Common myeloid progenitor, CD34-positive (primary cell): ENCODE measurements at regions not wholly inside any gene's neighbourhood (a gene's known extent, or its start where the extent isn't known, plus 50 kb on each side); places are given as distances from the start of the nearest gene placed in this dataset.
A peak's percentile ranks its signal among the peaks of the same experiment; 100 is the strongest.

ENCODE experiments used
- CTCF ChIA-PET: fragments of 350-600 bp; sonication (Branson Sonifier 250); formaldehyde crosslinking; loops from one replicate; lab custom pipeline; 2021; ENCODE audit warnings: antibody characterized with exemption; lab: Charles Lee
- POLR2A ChIA-PET: fragments of 350-600 bp; sonication (Branson Sonifier 250); formaldehyde crosslinking; loops from one replicate; lab custom pipeline; 2021; ENCODE audit warnings: antibody characterized with exemption; lab: Charles Lee
- DNase-seq, 3 donors: peaks; one replicate each; pipeline versions ENCODE4 v3.0.0 to v3.0.0-alpha.2; 2013
- H3K27ac ChIP-seq, 2 experiments: 1 replicate in 1 of 2; 2 replicates in 1 of 2; pipeline ENCODE4 v1.7.0; 2013; ENCODE audit warnings: inconsistent platforms in 2 of 2, low read length in 2 of 2, mild to moderate bottlenecking in 2 of 2, low read depth in 1 of 2, moderate library complexity in 1 of 2; ENCODE audit not compliant: severe bottlenecking in 2 of 2, insufficient read depth in 1 of 2, poor library complexity in 1 of 2
- H3K27me3 ChIP-seq, 5 experiments: replicated peaks in 2 of 5; 1 replicate in 3 of 5; 2 replicates in 2 of 5; pipeline versions ENCODE4 v1.6.1 to v1.7.0; 2013; ENCODE audit warnings: low read length in 4 of 5, mild to moderate bottlenecking in 2 of 5, moderate library complexity in 2 of 5, inconsistent platforms in 1 of 5; ENCODE audit not compliant: insufficient read depth in 5 of 5, control insufficient read depth in 4 of 5
- H3K36me3 ChIP-seq, 4 experiments: 1 replicate in 2 of 4; 2 replicates in 2 of 4; pipeline versions ENCODE4 v1.6.1 to v1.7.0; 2013; ENCODE audit warnings: low read length in 3 of 4, control low read depth in 1 of 4, mild to moderate bottlenecking in 1 of 4; ENCODE audit not compliant: control insufficient read depth in 4 of 4, insufficient read depth in 4 of 4
- H3K4me1 ChIP-seq, 4 experiments: 1 replicate in 3 of 4; 2 replicates in 1 of 4; pipeline versions ENCODE4 v1.6.1 to v1.7.1; 2013; ENCODE audit warnings: low read length in 3 of 4, mild to moderate bottlenecking in 3 of 4, control low read depth in 1 of 4, inconsistent platforms in 1 of 4, moderate library complexity in 1 of 4; ENCODE audit not compliant: control insufficient read depth in 4 of 4, insufficient read depth in 4 of 4; ENCODE audit errors: control extremely low read depth in 1 of 4
- H3K4me3 ChIP-seq, 7 experiments: 1 replicate in 4 of 7; 2 replicates in 3 of 7; pipeline versions ENCODE4 v1.5.1 to v1.7.0; 2013; ENCODE audit warnings: mild to moderate bottlenecking in 7 of 7, low read length in 6 of 7, moderate library complexity in 6 of 7, inconsistent platforms in 2 of 7, low read depth in 2 of 7, control low read depth in 1 of 7; ENCODE audit not compliant: insufficient read depth in 4 of 7, control insufficient read depth in 1 of 7; ENCODE audit errors: extremely low read depth in 1 of 7
- H3K9me3 ChIP-seq, 5 experiments: 1 replicate in 4 of 5; 2 replicates in 1 of 5; pipeline versions ENCODE4 v1.6.1 to v1.7.1; 2013; ENCODE audit warnings: low read length in 4 of 5, mild to moderate bottlenecking in 2 of 5, inconsistent platforms in 1 of 5, low read depth in 1 of 5, moderate library complexity in 1 of 5; ENCODE audit not compliant: control insufficient read depth in 4 of 5, insufficient read depth in 2 of 5; ENCODE audit errors: control extremely low read depth in 1 of 5
- WGBS: methylation state at CpG from one replicate; pipeline ENCODE4 v1.1.5; 2013; ENCODE audit not compliant: insufficient coverage; 5-methylcytosine and 5-hydroxymethylcytosine counted together

DNA sequence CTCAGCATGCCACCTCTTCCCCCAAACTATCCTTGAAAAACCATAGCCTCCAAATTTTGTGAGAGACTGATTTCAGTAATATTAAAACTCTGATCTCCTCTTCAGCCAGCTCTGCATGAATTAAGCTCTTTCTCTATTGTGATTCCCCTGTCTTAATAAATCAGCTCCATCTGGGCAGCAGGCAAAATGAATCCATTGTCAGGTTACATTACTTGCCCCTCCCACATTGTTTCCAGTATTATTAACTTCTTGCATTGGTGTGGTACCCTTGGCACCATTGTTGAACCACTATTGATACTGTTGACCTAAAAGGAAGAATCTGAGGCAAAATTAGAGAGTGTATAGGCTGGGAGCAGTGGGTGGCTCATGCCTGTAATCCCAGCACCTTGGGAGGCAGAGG is 512.2 kb upstream of the VRK2 start:
- Histone ChIP-seq H3K27me3 (no peaks in the 10 kb centered on the region), H3K9me3 (no peaks in the 10 kb centered on the region)
- CTCF ChIA-PET = no interaction called here

GRCh38 chr2:57536535-57537231 is 509.9 kb upstream of the VRK2 start:
- whole genome bisulfite sequencing = no CpG with 5 or more reads among the region's 1 CpG
- CTCF ChIA-PET = no interaction called here
- H3K27me3 ChIP-seq = no peaks in the 10 kb centered on the region

More for the DNA sequence above, 512.2 kb upstream of the VRK2 start:
- H3K4me1 ChIP-seq = no peaks in the 10 kb centered on the region
- H3K27ac ChIP-seq = no peak overlapping the region
- no peak overlapping the region for H3K4me3 ChIP-seq
- no peak for DNase-seq
- POLR2A ChIA-PET = no interaction called here
- no peaks in the 10 kb centered on the region for H3K36me3 ChIP-seq

DNA sequence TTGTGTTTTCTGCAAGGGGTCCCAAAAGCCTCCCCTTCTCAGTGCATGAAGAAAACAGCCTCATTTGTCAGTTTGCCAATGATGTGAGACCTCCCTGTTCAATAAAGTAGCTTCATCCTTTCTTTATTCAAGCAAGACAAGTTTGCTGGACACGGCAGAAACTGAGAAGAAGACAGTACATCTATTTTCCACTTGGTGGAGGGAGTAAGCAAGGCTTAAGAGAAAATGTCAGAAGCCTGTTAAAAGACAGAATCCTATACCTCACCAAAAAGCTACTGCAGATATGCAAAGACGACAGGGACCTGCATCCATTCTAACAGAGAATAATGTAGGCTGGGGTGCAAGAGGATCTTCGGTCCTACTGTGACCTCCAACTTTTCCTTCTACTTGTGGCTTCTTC is 506.8 kb upstream of the VRK2 start:
- H3K4me1 ChIP-seq = no peaks in the 10 kb centered on the region
- H3K27me3 ChIP-seq = no peaks in the 10 kb centered on the region
- H3K36me3 ChIP-seq = no peaks in the 10 kb centered on the region
- no peak overlapping the region for H3K4me3 ChIP-seq
- H3K9me3 ChIP-seq = no peaks in the 10 kb centered on the region
- CTCF ChIA-PET = interaction anchor here (1.1 kb wide), 1 partner anchor 52 kb away, joined by 3 read pairs; no protein-coding TSS in a partner anchor
- POLR2A ChIA-PET = no interaction called here
- WGBS = 100% methylated on average over 2 of the region's 3 CpGs
- no peak overlapping the region for H3K27ac ChIP-seq
- DNase-seq = no peak

More at GRCh38 chr2:57536535-57537231, 509.9 kb upstream of the VRK2 start:
- H3K9me3 ChIP-seq = no peaks in the 10 kb centered on the region
- no peaks in the 10 kb centered on the region for H3K4me1 ChIP-seq
- H3K36me3 ChIP-seq = no peaks in the 10 kb centered on the region
- H3K27ac ChIP-seq = no peak overlapping the region
- POLR2A ChIA-PET = no interaction called here
- H3K4me3 ChIP-seq = no peak overlapping the region
- DNase-seq = no peak

DNA sequence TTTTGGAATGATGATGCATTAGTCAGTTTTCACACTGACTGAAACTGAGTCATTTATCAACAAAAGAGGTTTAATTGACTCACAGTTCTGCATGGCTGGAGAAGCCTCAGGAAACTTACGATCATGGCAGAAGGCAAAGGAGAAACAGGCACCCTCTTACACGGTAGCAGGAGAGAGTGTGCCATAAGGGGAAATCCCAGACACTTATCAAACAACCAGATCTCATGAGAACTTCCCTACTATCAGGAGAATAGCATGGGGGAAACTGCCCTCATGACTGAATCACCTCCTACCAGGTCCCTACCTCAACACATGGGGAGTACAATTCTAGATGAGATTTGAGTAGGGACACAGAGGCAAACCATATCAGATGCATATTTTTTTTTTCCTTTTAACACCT is 504.5 kb upstream of the VRK2 start:
- POLR2A ChIA-PET = no interaction called here
- Histone ChIP-seq H3K27ac (no peak overlapping the region), H3K4me1 (no peaks in the 10 kb centered on the region), H3K27me3 (no peaks in the 10 kb centered on the region), H3K36me3 (no peaks in the 10 kb centered on the region), H3K9me3 (no peaks in the 10 kb centered on the region), H3K4me3 (no peak overlapping the region)
- CTCF ChIA-PET = interaction anchor here (0.9 kb wide), 1 partner anchor 26 kb away, joined by 3 read pairs; no protein-coding TSS in a partner anchor
- WGBS = 86% methylated on average over 1 of the region's 2 CpGs
- DNase-seq = peak in 2 of 3 donors; percentile 7 to 19

DNA sequence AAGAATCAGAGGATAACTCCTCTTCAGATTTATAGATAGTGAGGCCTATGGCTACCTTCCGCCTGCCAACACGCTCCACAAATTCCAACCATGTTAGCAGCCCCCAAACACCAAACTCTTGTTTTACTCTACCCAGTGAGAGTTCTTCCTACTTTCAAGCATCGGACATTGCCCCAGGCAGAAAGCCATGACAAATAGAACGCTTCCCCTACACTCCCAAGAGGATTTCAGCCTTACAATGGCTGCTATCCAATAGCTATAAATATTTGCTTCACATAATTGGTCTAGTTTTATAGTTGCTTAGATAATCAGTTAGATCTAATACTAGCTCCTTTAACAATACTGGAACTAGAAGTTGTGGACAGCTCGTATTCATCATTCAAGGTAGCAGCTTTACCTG is 503.4 kb upstream of the VRK2 start:
- CTCF ChIA-PET = interaction anchor here (1.3 kb wide), 1 partner anchor 9 kb away, joined by 3 read pairs; no protein-coding TSS in a partner anchor
- Histone ChIP-seq H3K36me3 (no peaks in the 10 kb centered on the region), H3K4me1 (no peaks in the 10 kb centered on the region), H3K4me3 (no peak overlapping the region), H3K9me3 (no peaks in the 10 kb centered on the region), H3K27me3 (no peaks in the 10 kb centered on the region), H3K27ac (no peak overlapping the region)
- no peak for DNase-seq
- 100% methylated on average over 2 of the region's 5 CpGs for WGBS
- POLR2A ChIA-PET = no interaction called here

GRCh38 chr2:57544624-57545023 is 502.0 kb upstream of the VRK2 start:
- Histone ChIP-seq H3K27me3 (no peaks in the 10 kb centered on the region), H3K36me3 (no peaks in the 10 kb centered on the region), H3K9me3 (no peaks in the 10 kb centered on the region), H3K27ac (no peak overlapping the region), H3K4me1 (peaks cover 0 to under 1% (median 0%) of the 10 kb centered on the region in 4 experiments), H3K4me3 (no peak overlapping the region)
- POLR2A ChIA-PET = no interaction called here
- CTCF ChIA-PET = no interaction called here
- no peak for DNase-seq

GRCh38 chr2:57546478-57546877 is 500.1 kb upstream of the VRK2 start:
- ChIA-PET CTCF (no interaction called here), POLR2A (no interaction called here)
- H3K27ac ChIP-seq = no peak overlapping the region
- H3K4me1 ChIP-seq = peaks cover 0 to 2% (median 0%) of the 10 kb centered on the region in 4 experiments
- no peak for DNase-seq
- no peaks in the 10 kb centered on the region for H3K27me3 ChIP-seq
- no peak overlapping the region for H3K4me3 ChIP-seq
- H3K36me3 ChIP-seq = no peaks in the 10 kb centered on the region
- H3K9me3 ChIP-seq = peaks cover 0 to 9% (median 4%) of the 10 kb centered on the region in 5 experiments
